ENCODE measurements at regions not wholly inside any gene's neighbourhood (a gene's known extent, or its start where the extent isn't known, plus 50 kb on each side); places are given as distances from the start of the nearest gene placed in this dataset.

DNA sequence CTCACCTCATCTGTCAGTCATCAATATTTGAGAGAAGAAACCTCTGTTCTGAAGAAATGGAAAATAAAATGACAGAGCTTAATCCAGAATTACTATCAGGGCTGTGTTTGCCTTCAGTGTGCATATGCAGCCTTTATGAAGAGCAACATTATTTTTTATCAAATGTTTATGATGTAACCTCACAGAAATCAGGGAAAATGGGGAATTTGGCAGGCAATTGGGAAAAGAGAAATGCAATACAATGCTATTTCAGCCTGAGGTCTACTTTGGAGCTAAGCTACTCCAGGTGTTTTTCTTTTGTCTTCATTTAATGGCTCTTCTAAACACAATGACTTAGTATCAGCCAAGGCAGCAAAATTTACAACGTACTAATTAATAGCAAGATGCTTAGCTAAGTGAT, 241.1 kb upstream of the TET2 start:
- H3K27ac ChIP-seq (ENCODE audit: low read depth, low read length), result no peak overlapping the region
- no peaks in the 10 kb centered on the region for H3K36me3 ChIP-seq (ENCODE audit: control insufficient read depth in 1 of 2, insufficient read depth in 2 of 2, low read length in 2 of 2)
- H3K4me3 ChIP-seq (ENCODE audit: low read depth in 1 of 2, low read length in 2 of 2), result no peak overlapping the region
- no peaks in the 10 kb centered on the region for H3K4me1 ChIP-seq (ENCODE audit: control insufficient read depth in 1 of 2, insufficient read depth in 2 of 2, low read length in 2 of 2)
- no peaks in the 10 kb centered on the region for H3K27me3 ChIP-seq (ENCODE audit: control insufficient read depth in 1 of 2, insufficient read depth in 2 of 2, low read length in 2 of 2)
- no peak overlapping the region for H3K9ac ChIP-seq (ENCODE audit: low read depth in 1 of 2, low read length in 2 of 2)
- no peaks in the 10 kb centered on the region for H3K9me3 ChIP-seq (ENCODE audit: control insufficient read depth in 1 of 2, low read length in 2 of 2)

DNA sequence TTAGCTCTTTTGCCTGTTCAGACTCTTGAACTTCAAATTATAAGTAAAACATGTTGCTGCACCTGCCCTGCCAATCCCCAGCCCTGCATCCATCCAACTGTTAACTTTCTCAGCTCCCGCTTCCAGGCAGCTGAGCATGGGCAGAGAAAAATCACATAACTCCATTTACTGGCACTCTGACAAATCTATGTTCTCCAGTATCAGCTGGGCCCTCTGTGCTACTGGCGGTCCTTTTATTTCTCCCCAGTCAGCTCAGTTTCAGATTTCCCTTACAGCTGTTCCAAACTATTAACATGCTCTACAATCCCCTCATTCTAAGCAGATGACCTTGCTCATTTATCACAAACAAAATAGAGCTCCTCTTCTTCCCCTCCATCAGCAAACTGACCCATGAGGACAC, 240.4 kb upstream of the TET2 start:
- H3K4me3 ChIP-seq (ENCODE audit: low read depth in 1 of 2, low read length in 2 of 2), result no peak overlapping the region
- H3K4me1 ChIP-seq (ENCODE audit: control insufficient read depth in 1 of 2, insufficient read depth in 2 of 2, low read length in 2 of 2), result no peaks in the 10 kb centered on the region
- H3K9me3 ChIP-seq (ENCODE audit: control insufficient read depth in 1 of 2, low read length in 2 of 2), result no peaks in the 10 kb centered on the region
- no peak overlapping the region for H3K9ac ChIP-seq (ENCODE audit: low read depth in 1 of 2, low read length in 2 of 2)
- H3K36me3 ChIP-seq (ENCODE audit: control insufficient read depth in 1 of 2, insufficient read depth in 2 of 2, low read length in 2 of 2), result no peaks in the 10 kb centered on the region
- H3K27me3 ChIP-seq (ENCODE audit: control insufficient read depth in 1 of 2, insufficient read depth in 2 of 2, low read length in 2 of 2), result no peaks in the 10 kb centered on the region
- H3K27ac ChIP-seq (ENCODE audit: low read depth, low read length), result no peak overlapping the region

DNA sequence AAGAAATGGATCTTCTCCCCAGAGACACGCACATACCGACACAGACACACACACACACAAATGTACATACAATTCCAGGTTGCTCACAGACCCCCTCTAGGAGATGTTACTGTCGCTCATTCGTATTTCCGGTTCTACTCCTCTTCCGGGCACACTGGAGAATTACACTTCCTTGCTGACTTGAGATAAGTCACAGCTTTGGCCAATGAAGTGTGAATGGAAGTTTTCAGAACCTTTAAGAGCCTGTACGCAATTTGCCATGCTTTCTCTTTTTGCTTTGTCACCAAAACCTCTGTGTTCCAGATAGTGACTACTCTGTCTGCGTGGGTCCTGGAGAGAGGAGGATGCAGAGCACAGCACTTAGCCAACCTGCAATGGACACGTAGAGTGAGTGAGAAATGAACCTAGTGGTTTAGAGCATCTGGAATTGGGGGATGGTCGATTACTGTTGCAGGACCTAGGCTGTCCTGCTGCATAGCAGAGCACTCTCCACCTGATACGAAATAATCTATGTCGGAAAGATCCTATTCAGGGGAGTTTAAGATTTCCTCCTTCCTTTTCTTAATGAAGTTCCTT, 239.5 kb upstream of the TET2 start:
- no peaks in the 10 kb centered on the region for H3K36me3 ChIP-seq (ENCODE audit: control insufficient read depth in 1 of 2, insufficient read depth in 2 of 2, low read length in 2 of 2)
- H3K27me3 ChIP-seq (ENCODE audit: control insufficient read depth in 1 of 2, insufficient read depth in 2 of 2, low read length in 2 of 2), result no peaks in the 10 kb centered on the region
- H3K9ac ChIP-seq (ENCODE audit: low read depth in 1 of 2, low read length in 2 of 2), result no peak overlapping the region
- H3K4me1 ChIP-seq (ENCODE audit: control insufficient read depth in 1 of 2, insufficient read depth in 2 of 2, low read length in 2 of 2), result no peaks in the 10 kb centered on the region
- H3K9me3 ChIP-seq (ENCODE audit: control insufficient read depth in 1 of 2, low read length in 2 of 2), result no peaks in the 10 kb centered on the region
- H3K4me3 ChIP-seq (ENCODE audit: low read depth in 1 of 2, low read length in 2 of 2), result no peak overlapping the region
- no peak overlapping the region for H3K27ac ChIP-seq (ENCODE audit: low read depth, low read length)

DNA sequence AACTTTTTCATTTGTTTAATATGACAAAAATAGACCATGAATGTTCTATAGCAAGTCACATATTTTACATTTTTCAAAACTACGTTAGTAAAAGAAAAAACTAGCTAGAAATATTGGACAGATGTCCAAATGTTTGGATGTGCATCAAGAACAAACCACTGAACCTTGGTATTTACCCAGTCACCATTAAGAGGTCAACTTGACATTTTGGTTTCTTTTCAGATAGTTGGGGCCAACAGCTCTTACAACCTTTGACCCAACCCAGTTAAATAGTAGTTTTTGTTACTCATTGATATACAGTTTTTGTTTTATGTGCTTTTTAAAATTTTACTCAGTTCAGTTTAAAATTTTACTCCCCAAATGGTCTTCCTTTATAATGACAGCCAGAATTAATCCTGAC, 238.7 kb upstream of the TET2 start:
- Histone ChIP-seq H3K27ac (ENCODE audit: low read depth, low read length) (no peak overlapping the region), H3K36me3 (ENCODE audit: control insufficient read depth in 1 of 2, insufficient read depth in 2 of 2, low read length in 2 of 2) (no peaks in the 10 kb centered on the region), H3K9me3 (ENCODE audit: control insufficient read depth in 1 of 2, low read length in 2 of 2) (no peaks in the 10 kb centered on the region), H3K4me1 (ENCODE audit: control insufficient read depth in 1 of 2, insufficient read depth in 2 of 2, low read length in 2 of 2) (no peaks in the 10 kb centered on the region), H3K9ac (ENCODE audit: low read depth in 1 of 2, low read length in 2 of 2) (no peak overlapping the region), H3K27me3 (ENCODE audit: control insufficient read depth in 1 of 2, insufficient read depth in 2 of 2, low read length in 2 of 2) (no peaks in the 10 kb centered on the region), H3K4me3 (ENCODE audit: low read depth in 1 of 2, low read length in 2 of 2) (no peak overlapping the region)

DNA sequence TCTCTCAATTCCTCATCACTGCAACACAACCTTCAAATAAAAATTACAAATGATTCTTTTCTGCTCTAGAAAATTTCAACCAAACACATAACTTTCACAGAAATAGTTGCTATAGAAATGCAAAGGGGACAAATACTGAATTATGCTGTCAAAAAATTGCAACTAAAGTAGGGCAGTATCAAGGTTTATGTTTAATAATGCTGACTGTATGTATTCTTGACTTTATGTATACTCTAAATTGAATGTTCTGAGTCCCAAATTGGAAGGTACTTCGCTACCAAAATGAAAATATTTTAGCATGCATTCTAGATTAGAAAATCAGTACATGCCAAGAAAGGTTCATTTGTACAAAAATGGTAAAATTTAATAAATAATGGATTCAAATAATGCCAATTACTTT, 237.3 kb upstream of the TET2 start:
- Histone ChIP-seq H3K4me1 (ENCODE audit: control insufficient read depth in 1 of 2, insufficient read depth in 2 of 2, low read length in 2 of 2) (no peaks in the 10 kb centered on the region), H3K27me3 (ENCODE audit: control insufficient read depth in 1 of 2, insufficient read depth in 2 of 2, low read length in 2 of 2) (no peaks in the 10 kb centered on the region), H3K27ac (ENCODE audit: low read depth, low read length) (no peak overlapping the region), H3K9me3 (ENCODE audit: control insufficient read depth in 1 of 2, low read length in 2 of 2) (no peaks in the 10 kb centered on the region), H3K4me3 (ENCODE audit: low read depth in 1 of 2, low read length in 2 of 2) (no peak overlapping the region), H3K36me3 (ENCODE audit: control insufficient read depth in 1 of 2, insufficient read depth in 2 of 2, low read length in 2 of 2) (no peaks in the 10 kb centered on the region), H3K9ac (ENCODE audit: low read depth in 1 of 2, low read length in 2 of 2) (no peak overlapping the region)

DNA sequence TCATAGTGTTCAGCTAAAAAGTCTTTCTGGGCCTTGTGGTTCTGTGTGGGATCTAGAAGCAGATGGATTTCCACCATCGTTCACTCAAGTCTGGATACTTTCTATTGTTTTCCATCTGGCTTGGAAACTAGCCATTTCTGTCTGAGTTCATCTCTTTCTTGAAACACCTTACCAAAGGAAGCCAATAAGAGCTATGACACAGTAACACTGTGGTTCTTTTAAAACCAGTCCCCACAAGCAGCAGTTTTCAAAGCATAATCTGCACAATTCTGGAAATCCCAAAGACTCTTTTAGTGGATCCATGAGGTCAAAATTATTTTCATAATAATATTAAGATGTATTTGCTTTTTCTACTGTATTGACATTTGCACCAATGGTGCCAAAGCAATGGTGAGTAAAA, 234.2 kb upstream of the TET2 start:
- Histone ChIP-seq H3K36me3 (ENCODE audit: control insufficient read depth in 1 of 2, insufficient read depth in 2 of 2, low read length in 2 of 2) (no peaks in the 10 kb centered on the region), H3K4me1 (ENCODE audit: control insufficient read depth in 1 of 2, insufficient read depth in 2 of 2, low read length in 2 of 2) (no peaks in the 10 kb centered on the region), H3K27me3 (ENCODE audit: control insufficient read depth in 1 of 2, insufficient read depth in 2 of 2, low read length in 2 of 2) (no peaks in the 10 kb centered on the region), H3K4me3 (ENCODE audit: low read depth in 1 of 2, low read length in 2 of 2) (no peak overlapping the region), H3K9ac (ENCODE audit: low read depth in 1 of 2, low read length in 2 of 2) (no peak overlapping the region), H3K27ac (ENCODE audit: low read depth, low read length) (no peak overlapping the region), H3K9me3 (ENCODE audit: control insufficient read depth in 1 of 2, low read length in 2 of 2) (no peaks in the 10 kb centered on the region)

DNA sequence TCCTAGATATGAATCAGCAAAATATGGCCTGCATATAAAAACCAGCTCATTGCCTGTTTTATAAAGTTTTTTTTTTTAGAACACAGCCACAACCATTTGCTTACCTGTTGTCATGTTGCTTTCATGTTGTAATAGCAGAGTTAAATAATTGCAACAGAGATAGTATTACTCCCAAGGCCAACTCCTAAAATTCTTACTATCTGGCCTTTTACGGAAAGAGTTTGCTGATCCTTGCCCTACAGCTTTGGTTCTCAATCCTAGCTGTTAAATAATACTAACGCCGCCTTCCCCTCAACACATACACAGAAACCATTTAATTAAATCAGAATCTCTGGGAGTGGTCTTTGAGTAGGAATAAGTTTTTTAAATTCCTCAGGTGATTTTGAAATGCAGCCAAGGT, 231.3 kb upstream of the TET2 start:
- Histone ChIP-seq H3K9me3 (ENCODE audit: control insufficient read depth in 1 of 2, low read length in 2 of 2) (no peaks in the 10 kb centered on the region), H3K4me1 (ENCODE audit: control insufficient read depth in 1 of 2, insufficient read depth in 2 of 2, low read length in 2 of 2) (no peaks in the 10 kb centered on the region), H3K4me3 (ENCODE audit: low read depth in 1 of 2, low read length in 2 of 2) (no peak overlapping the region), H3K27ac (ENCODE audit: low read depth, low read length) (no peak overlapping the region), H3K27me3 (ENCODE audit: control insufficient read depth in 1 of 2, insufficient read depth in 2 of 2, low read length in 2 of 2) (no peaks in the 10 kb centered on the region), H3K36me3 (ENCODE audit: control insufficient read depth in 1 of 2, insufficient read depth in 2 of 2, low read length in 2 of 2) (no peaks in the 10 kb centered on the region), H3K9ac (ENCODE audit: low read depth in 1 of 2, low read length in 2 of 2) (no peak overlapping the region)

DNA sequence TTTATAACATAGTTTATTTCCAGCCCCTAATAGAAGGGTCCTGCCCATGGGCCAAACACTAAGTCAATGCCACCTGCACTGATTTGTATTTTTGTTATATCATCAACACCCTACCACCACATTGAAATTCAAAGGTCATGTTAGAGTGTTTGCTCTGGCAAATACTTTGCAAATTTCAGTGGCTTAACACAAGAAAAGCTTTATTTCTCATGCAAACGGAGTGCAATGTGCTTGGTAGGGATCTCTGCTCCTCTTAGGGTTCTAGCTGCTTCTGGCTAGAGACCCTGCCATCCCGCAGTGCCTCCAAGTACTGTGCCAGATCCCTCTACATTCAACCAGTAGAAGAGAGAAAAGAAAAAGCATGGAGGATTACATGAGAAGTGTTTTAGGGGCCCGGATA, 230.8 kb upstream of the TET2 start:
- Histone ChIP-seq H3K36me3 (ENCODE audit: control insufficient read depth in 1 of 2, insufficient read depth in 2 of 2, low read length in 2 of 2) (no peaks in the 10 kb centered on the region), H3K4me3 (ENCODE audit: low read depth in 1 of 2, low read length in 2 of 2) (no peak overlapping the region), H3K27ac (ENCODE audit: low read depth, low read length) (no peak overlapping the region), H3K4me1 (ENCODE audit: control insufficient read depth in 1 of 2, insufficient read depth in 2 of 2, low read length in 2 of 2) (no peaks in the 10 kb centered on the region), H3K9ac (ENCODE audit: low read depth in 1 of 2, low read length in 2 of 2) (no peak overlapping the region), H3K27me3 (ENCODE audit: control insufficient read depth in 1 of 2, insufficient read depth in 2 of 2, low read length in 2 of 2) (no peaks in the 10 kb centered on the region), H3K9me3 (ENCODE audit: control insufficient read depth in 1 of 2, low read length in 2 of 2) (no peaks in the 10 kb centered on the region)

DNA sequence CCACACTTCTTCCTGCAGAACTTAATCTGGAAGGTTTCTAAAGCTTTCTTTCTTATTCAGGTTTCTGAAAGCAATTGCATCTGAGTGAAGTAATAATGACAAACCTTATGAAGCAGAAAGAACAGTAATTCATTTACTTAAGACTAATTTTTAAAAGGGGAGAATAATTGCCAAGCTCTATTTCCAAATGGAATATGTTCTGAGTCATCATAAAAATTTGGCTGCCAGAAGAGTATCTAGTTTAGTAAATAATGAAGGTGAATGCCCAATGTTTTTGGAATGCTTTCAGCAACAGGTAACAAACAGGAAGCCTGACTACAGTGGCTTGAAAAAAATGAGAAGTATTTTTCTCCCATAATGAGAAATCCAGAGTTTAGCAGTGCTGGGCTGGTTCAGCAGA, 227.3 kb upstream of the TET2 start:
- no peaks in the 10 kb centered on the region for H3K36me3 ChIP-seq (ENCODE audit: control insufficient read depth in 1 of 2, insufficient read depth in 2 of 2, low read length in 2 of 2)
- no peak overlapping the region for H3K4me3 ChIP-seq (ENCODE audit: low read depth in 1 of 2, low read length in 2 of 2)
- H3K9ac ChIP-seq (ENCODE audit: low read depth in 1 of 2, low read length in 2 of 2), result no peak overlapping the region
- no peaks in the 10 kb centered on the region for H3K4me1 ChIP-seq (ENCODE audit: control insufficient read depth in 1 of 2, insufficient read depth in 2 of 2, low read length in 2 of 2)
- H3K9me3 ChIP-seq (ENCODE audit: control insufficient read depth in 1 of 2, low read length in 2 of 2), result no peaks in the 10 kb centered on the region
- H3K27ac ChIP-seq (ENCODE audit: low read depth, low read length), result no peak overlapping the region
- no peaks in the 10 kb centered on the region for H3K27me3 ChIP-seq (ENCODE audit: control insufficient read depth in 1 of 2, insufficient read depth in 2 of 2, low read length in 2 of 2)

DNA sequence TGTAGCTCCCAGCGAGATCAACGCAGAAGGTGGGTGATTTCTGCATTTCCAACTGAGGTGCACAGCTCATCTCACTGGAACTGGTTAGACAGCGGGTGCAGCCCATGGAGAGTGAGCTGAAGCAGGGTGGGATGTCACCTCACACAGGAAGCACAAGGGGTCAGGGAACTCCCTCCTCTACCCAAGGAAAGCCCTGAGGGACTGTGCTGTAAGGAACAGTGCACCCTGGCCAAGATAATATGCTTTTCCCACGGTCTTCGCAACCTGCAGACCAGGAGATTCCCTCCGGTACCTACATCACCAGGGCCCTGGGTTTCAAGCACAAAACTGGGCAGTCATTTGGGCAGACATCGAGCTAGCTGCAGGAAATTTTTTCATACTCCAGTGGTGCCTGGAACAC, 216.4 kb upstream of the TET2 start:
- H3K9ac ChIP-seq (ENCODE audit: low read depth in 1 of 2, low read length in 2 of 2), result no peak overlapping the region
- no peak overlapping the region for H3K27ac ChIP-seq (ENCODE audit: low read depth, low read length)
- H3K4me1 ChIP-seq (ENCODE audit: control insufficient read depth in 1 of 2, insufficient read depth in 2 of 2, low read length in 2 of 2), result no peaks in the 10 kb centered on the region
- H3K36me3 ChIP-seq (ENCODE audit: control insufficient read depth in 1 of 2, insufficient read depth in 2 of 2, low read length in 2 of 2), result no peaks in the 10 kb centered on the region
- H3K27me3 ChIP-seq (ENCODE audit: control insufficient read depth in 1 of 2, insufficient read depth in 2 of 2, low read length in 2 of 2), result no peaks in the 10 kb centered on the region
- no peaks in the 10 kb centered on the region for H3K9me3 ChIP-seq (ENCODE audit: control insufficient read depth in 1 of 2, low read length in 2 of 2)
- H3K4me3 ChIP-seq (ENCODE audit: low read depth in 1 of 2, low read length in 2 of 2), result no peak overlapping the region
